ENCODE measurements at regions not wholly inside any gene's neighbourhood (a gene's known extent, or its start where the extent isn't known, plus 50 kb on each side); places are given as distances from the start of the nearest gene placed in this dataset.

DNA sequence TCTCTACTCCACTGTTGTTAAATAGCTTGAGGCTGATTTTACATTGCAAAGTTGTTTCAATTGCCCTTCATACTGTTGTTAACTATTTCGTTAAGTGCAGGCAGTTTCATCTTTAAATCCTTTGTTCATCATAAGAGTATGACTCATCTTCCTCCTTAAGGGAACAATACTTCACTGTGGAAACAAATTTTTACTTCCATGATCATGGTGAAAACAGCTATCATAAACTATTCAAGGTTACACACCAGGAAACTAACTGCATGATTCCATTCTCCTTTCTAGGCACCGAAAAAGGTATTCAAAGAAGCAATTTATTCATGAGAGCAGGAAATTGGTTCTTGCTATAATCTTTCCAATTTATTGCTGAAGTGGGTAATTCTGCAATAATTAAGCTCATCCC lies 593.2 kb downstream of the LRRIQ3 start:
- TF ChIP-seq, protein P1, sequence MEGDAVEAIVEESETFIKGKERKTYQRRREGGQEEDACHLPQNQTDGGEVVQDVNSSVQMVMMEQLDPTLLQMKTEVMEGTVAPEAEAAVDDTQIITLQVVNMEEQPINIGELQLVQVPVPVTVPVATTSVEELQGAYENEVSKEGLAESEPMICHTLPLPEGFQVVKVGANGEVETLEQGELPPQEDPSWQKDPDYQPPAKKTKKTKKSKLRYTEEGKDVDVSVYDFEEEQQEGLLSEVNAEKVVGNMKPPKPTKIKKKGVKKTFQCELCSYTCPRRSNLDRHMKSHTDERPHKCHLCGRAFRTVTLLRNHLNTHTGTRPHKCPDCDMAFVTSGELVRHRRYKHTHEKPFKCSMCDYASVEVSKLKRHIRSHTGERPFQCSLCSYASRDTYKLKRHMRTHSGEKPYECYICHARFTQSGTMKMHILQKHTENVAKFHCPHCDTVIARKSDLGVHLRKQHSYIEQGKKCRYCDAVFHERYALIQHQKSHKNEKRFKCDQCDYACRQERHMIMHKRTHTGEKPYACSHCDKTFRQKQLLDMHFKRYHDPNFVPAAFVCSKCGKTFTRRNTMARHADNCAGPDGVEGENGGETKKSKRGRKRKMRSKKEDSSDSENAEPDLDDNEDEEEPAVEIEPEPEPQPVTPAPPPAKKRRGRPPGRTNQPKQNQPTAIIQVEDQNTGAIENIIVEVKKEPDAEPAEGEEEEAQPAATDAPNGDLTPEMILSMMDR (IDR thresholded peaks at IDR 0.05) = no peak
- TF ChIP-seq POLR2A (IDR thresholded peaks at IDR 0.05) = no peak
- TF ChIP-seq EP300 (IDR thresholded peaks at IDR 0.05) = no peak

All from ovary (tissue), 3 donors.